ENCODE measurements at regions not wholly inside any gene's neighbourhood (a gene's known extent, or its start where the extent isn't known, plus 50 kb on each side); places are given as distances from the start of the nearest gene placed in this dataset.

- Mint-ChIP-seq H3K4me1 (peaks cover 15 to 17% of the 10 kb centered on the region in 2 experiments), H3K27ac (no peak overlapping the region), H3K36me3 (ENCODE audit: insufficient read depth in 1 of 3, low read depth in 3 of 3) (peaks cover 0 to 13% (median 4%) of the 10 kb centered on the region in 3 experiments; a peak in 4 of 7 replicates), H3K27me3 (ENCODE audit: low read depth) (peaks cover 2% of the 10 kb centered on the region; the same call in 1 of the 2 replicates), H3K4me3 (no peak overlapping the region), H3K9me3 (peaks cover 4 to 13% of the 10 kb centered on the region in 2 experiments; a peak in 2 of 5 replicates)
- Histone ChIP-seq H3K79me2 (ENCODE audit: insufficient read depth, low read length) (no peaks in the 10 kb centered on the region), H3K23ac (ENCODE audit: insufficient read length, low read depth, low read length) (no peak overlapping the region), H2BK12ac (ENCODE audit: insufficient read length, low read depth, low read length) (no peak overlapping the region), H4K91ac (ENCODE audit: insufficient read length, low read depth, low read length) (no peak overlapping the region), H2AK5ac (ENCODE audit: insufficient read length, low read length) (no peak overlapping the region), H2AFZ (ENCODE audit: low read length) (no peak overlapping the region), H2BK15ac (ENCODE audit: low read depth, low read length) (no peak overlapping the region), H3K23me2 (ENCODE audit: insufficient read length, low read depth, low read length, poor library complexity, severe bottlenecking) (no peaks in the 10 kb centered on the region), H3K27ac (ENCODE audit: insufficient read length, low read depth, low read length) (no peak overlapping the region), H2BK5ac (ENCODE audit: insufficient read length, low read length) (no peak overlapping the region), H4K20me1 (ENCODE audit: control insufficient read depth, insufficient read depth, insufficient read length) (no peaks in the 10 kb centered on the region), H3K14ac (ENCODE audit: insufficient read depth, low read length) (no peak overlapping the region), H4K8ac (replicated peaks; ENCODE audit: insufficient read length, low read depth, low read length) (no peak overlapping the region), H3K18ac (ENCODE audit: insufficient read length, low read depth, low read length) (no peak overlapping the region), H2BK120ac (ENCODE audit: low read depth, low read length, poor library complexity, severe bottlenecking) (no peak overlapping the region), H3K9me3 (ENCODE audit: control insufficient read depth, low read depth, low read length) (no peaks in the 10 kb centered on the region), H3T11ph (ENCODE audit: low read length) (no peak overlapping the region), H3K56ac (ENCODE audit: insufficient read length, low read depth, low read length) (no peak overlapping the region), H4K5ac (ENCODE audit: insufficient read length, low read depth, low read length) (no peak overlapping the region), H2BK20ac (ENCODE audit: low read depth, low read length, poor library complexity, severe bottlenecking) (no peak overlapping the region), H3K27me3 (ENCODE audit: insufficient read depth, low read length) (no peaks in the 10 kb centered on the region), H3K4me1 (ENCODE audit: insufficient read depth, low read length) (peaks cover 2% of the 10 kb centered on the region; the same call in 1 of the 2 replicates), H3K9ac (ENCODE audit: extremely low read depth, insufficient read length, low read length) (no peak overlapping the region), H3K4me2 (ENCODE audit: insufficient read depth, insufficient read length, low read length) (no peak overlapping the region), H3K79me1 (ENCODE audit: insufficient read depth, low read depth, low read length, poor library complexity, severe bottlenecking) (no peaks in the 10 kb centered on the region), H3K4ac (ENCODE audit: low read depth, low read length) (no peak overlapping the region)
- no CpG with 5 or more reads among the region's 23 CpGs for WGBS (ENCODE audit: extremely low coverage, insufficient read length, low lambda C conversion rate)
- no peak for DNase-seq
- TF ChIP-seq, protein P1, sequence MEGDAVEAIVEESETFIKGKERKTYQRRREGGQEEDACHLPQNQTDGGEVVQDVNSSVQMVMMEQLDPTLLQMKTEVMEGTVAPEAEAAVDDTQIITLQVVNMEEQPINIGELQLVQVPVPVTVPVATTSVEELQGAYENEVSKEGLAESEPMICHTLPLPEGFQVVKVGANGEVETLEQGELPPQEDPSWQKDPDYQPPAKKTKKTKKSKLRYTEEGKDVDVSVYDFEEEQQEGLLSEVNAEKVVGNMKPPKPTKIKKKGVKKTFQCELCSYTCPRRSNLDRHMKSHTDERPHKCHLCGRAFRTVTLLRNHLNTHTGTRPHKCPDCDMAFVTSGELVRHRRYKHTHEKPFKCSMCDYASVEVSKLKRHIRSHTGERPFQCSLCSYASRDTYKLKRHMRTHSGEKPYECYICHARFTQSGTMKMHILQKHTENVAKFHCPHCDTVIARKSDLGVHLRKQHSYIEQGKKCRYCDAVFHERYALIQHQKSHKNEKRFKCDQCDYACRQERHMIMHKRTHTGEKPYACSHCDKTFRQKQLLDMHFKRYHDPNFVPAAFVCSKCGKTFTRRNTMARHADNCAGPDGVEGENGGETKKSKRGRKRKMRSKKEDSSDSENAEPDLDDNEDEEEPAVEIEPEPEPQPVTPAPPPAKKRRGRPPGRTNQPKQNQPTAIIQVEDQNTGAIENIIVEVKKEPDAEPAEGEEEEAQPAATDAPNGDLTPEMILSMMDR (conservative IDR thresholded peaks at IDR 0.05), result no peak
Measured at GRCh38 chr5:39665328-39665727, 240.5 kb upstream of the DAB2 start.

Data from H9 (cell line).